Spleen (tissue), 11 donors: ENCODE measurements at regions not wholly inside any gene's neighbourhood (a gene's known extent, or its start where the extent isn't known, plus 50 kb on each side); places are given as distances from the start of the nearest gene placed in this dataset.

Experiments used
- DNase-seq: peaks from one replicate; pipeline ENCODE4 v3.0.0-alpha.2; 2020
- H3K27ac ChIP-seq, 8 donors: fragments of 200-600 bp; sonication (generic) in 7 of 8; 1 replicate in 4 of 8; 2 replicates in 4 of 8; pipeline versions ENCODE4 v1.5.0 to v1.8.0; 2016 to 2021; ENCODE audit warnings: inconsistent platforms in 4 of 8, mild to moderate bottlenecking in 4 of 8, moderate library complexity in 1 of 8
- H3K27me3 ChIP-seq, 7 donors: fragments of 200-600 bp; sonication (generic) in 6 of 7; replicated peaks in 1 of 7; 1 replicate in 4 of 7; 2 replicates in 3 of 7; pipeline versions ENCODE4 v1.5.0 to v1.8.0; 2016 to 2021; ENCODE audit warnings: inconsistent platforms in 3 of 7, mild to moderate bottlenecking in 1 of 7
- H3K36me3 ChIP-seq, 6 donors: fragments of 200-600 bp; sonication (generic) in 5 of 6; 1 replicate in 4 of 6; 2 replicates in 2 of 6; pipeline versions ENCODE4 v1.5.0 to v1.8.0; 2016 to 2021; ENCODE audit warnings: inconsistent platforms in 2 of 6
- H3K4me1 ChIP-seq, 6 donors: fragments of 200-600 bp; sonication (generic) in 5 of 6; 1 replicate in 3 of 6; 2 replicates in 3 of 6; pipeline versions ENCODE4 v1.5.0 to v1.8.0; 2016 to 2021; ENCODE audit warnings: inconsistent platforms in 3 of 6
- H3K4me3 ChIP-seq, 8 donors: fragments of 200-600 bp; sonication (generic) in 7 of 8; 1 replicate in 4 of 8; 2 replicates in 4 of 8; pipeline versions ENCODE4 v1.5.0 to v1.8.0; 2016 to 2021; ENCODE audit warnings: inconsistent platforms in 4 of 8, mild to moderate bottlenecking in 4 of 8, moderate library complexity in 2 of 8
- H3K9me3 ChIP-seq, 8 donors: fragments of 200-600 bp; sonication (generic) in 7 of 8; 1 replicate in 4 of 8; 2 replicates in 4 of 8; pipeline versions ENCODE4 v1.5.0 to v1.8.0; 2016 to 2021; ENCODE audit warnings: inconsistent platforms in 4 of 8
- POLR2A ChIP-seq, 3 donors: fragments of 450-650 bp; IDR thresholded peaks; one replicate each; pipeline ENCODE4 v1.5.1; 2017; ENCODE audit warnings: antibody characterized with exemption in 3 of 3, mild to moderate bottlenecking in 1 of 3
- POLR2AphosphoS5 ChIP-seq, 3 donors: sonication (generic); formaldehyde crosslinking; IDR thresholded peaks; one replicate each; pipeline ENCODE4 v1.5.1; 2017; ENCODE audit warnings: antibody characterized with exemption in 3 of 3
- WGBS, 5 donors: extraction: QIAGEN DNeasy Blood & Tissue Kit in 3 of 5; methylation state at CpG; one replicate each; pipeline versions ENCODE4 v1.1.5 to v1.1.7; 2013 to 2018; 5-methylcytosine and 5-hydroxymethylcytosine counted together
- intact Hi-C: fragments of 100-400 bp; cut with DNase I; formaldehyde crosslinking; loops from one replicate; pipeline ENCODE4 v1.15.0; 2023; ENCODE audit warnings: low total_unique reads
- small RNA-seq, 4 donors: library from RNA; depleted of rRNA; stranded (forward); fragments of <200 nt; gene quantifications; one replicate each; pipeline ENCODE3, GENCODE V24; 2016
- TF ChIP-seq, protein P1 (sequence below), 11 experiments: fragments of 200-600 bp in 7 of 11; fragments of 450-650 bp in 4 of 11; sonication (generic) in 4 of 11; IDR thresholded peaks in 8 of 11; conservative IDR thresholded peaks in 3 of 11; 1 replicate in 7 of 11; 2 replicates in 4 of 11; pipeline versions ENCODE4 v1.4.0 to v1.8.0; 2016 to 2021; ENCODE audit warnings: antibody characterized with exemption in 11 of 11, inconsistent platforms in 4 of 11, mild to moderate bottlenecking in 1 of 11
- donor health status: healthy with polysubstance abuse.
- donor health status: DM: no; HTN: no; CAD: no; lungs with moderate emphysema.
- donor health status: DM: no; HTN: no; CAD: no.
- donor health status: Bipolar disorder and iron deficiency.
- donor health status: healthy.
- donor health status: DM: no; HTN: no; CAD: no.
- donor health status: DM: yes; HTN: yes; CAD: no.

- 82 to 94% (median 88%) methylated on average over 1 of the region's 1 CpG for WGBS, 5 donors
- H3K4me1 ChIP-seq, result no peaks in the 10 kb centered on the region
- H3K27me3 ChIP-seq, result peaks cover 0 to 13% (median 0%) of the 10 kb centered on the region in 7 donors
- no peak for DNase-seq
- H3K27ac ChIP-seq, result no peak overlapping the region
- intact Hi-C loops, result no loop called here
- H3K4me3 ChIP-seq, result no peak overlapping the region
- H3K36me3 ChIP-seq, result no peaks in the 10 kb centered on the region
- TF ChIP-seq POLR2AphosphoS5 (IDR thresholded peaks at IDR 0.05) (no peak), POLR2A (IDR thresholded peaks at IDR 0.05) (no peak)
- TF ChIP-seq, protein P1, sequence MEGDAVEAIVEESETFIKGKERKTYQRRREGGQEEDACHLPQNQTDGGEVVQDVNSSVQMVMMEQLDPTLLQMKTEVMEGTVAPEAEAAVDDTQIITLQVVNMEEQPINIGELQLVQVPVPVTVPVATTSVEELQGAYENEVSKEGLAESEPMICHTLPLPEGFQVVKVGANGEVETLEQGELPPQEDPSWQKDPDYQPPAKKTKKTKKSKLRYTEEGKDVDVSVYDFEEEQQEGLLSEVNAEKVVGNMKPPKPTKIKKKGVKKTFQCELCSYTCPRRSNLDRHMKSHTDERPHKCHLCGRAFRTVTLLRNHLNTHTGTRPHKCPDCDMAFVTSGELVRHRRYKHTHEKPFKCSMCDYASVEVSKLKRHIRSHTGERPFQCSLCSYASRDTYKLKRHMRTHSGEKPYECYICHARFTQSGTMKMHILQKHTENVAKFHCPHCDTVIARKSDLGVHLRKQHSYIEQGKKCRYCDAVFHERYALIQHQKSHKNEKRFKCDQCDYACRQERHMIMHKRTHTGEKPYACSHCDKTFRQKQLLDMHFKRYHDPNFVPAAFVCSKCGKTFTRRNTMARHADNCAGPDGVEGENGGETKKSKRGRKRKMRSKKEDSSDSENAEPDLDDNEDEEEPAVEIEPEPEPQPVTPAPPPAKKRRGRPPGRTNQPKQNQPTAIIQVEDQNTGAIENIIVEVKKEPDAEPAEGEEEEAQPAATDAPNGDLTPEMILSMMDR (IDR thresholded peaks at IDR 0.05 in 8 of 11, conservative IDR thresholded peaks at IDR 0.05 in 3 of 11), result no peak
- H3K9me3 ChIP-seq, result no peaks in the 10 kb centered on the region
Measured at GRCh38 chr14:51600658-51601057, 51.1 kb upstream of the FRMD6 start.

Small RNAs in the stretch of these regions (small RNA-seq; reads per million reads assigned to genes)
- 0 reads per million in 4 donors for gene RNU6-1291P
